C4-2B (cell line): ENCODE measurements at regions not wholly inside any gene's neighbourhood (a gene's known extent, or its start where the extent isn't known, plus 50 kb on each side); places are given as distances from the start of the nearest gene placed in this dataset.

Experiments used
- CTCF ChIP-seq: fragments of 450-650 bp; conservative IDR thresholded peaks from 2 replicates; pipeline ENCODE4 v1.5.1; 2017; ENCODE audit warnings: mild to moderate bottlenecking
- ZFX ChIP-seq: fragments of 450-650 bp; IDR thresholded peaks from 2 replicates; pipeline ENCODE4 v1.6.1; 2017

GRCh38 chr14:49951691-49952345, 58.9 kb downstream of the ARF6 start:
- TF ChIP-seq CTCF, result no peak
- TF ChIP-seq ZFX, result no peak
